Stimulated activated CD4-positive, alpha-beta T cell treated with anti-CD3 and anti-CD28 coated beads, Interleukin-4, amount 100 ng/mL, for 48 hours (primary cell): ENCODE measurements at regions not wholly inside any gene's neighbourhood (a gene's known extent, or its start where the extent isn't known, plus 50 kb on each side); places are given as distances from the start of the nearest gene placed in this dataset.

Source experiments
- DNase-seq, 2 donors: peaks; one replicate each; pipeline ENCODE4 v3.0.0-alpha.2; 2020; ENCODE audit warnings: low read depth in 2 of 2

- DNase-seq: no peak
Measured at GRCh38 chr2:198347946-198348345, 543.6 kb downstream of the PLCL1 start.

- no peak for DNase-seq
Measured at GRCh38 chr2:198347349-198347748, 543.0 kb downstream of the PLCL1 start.

- no peak for DNase-seq
Measured at GRCh38 chr2:198343471-198343870, 539.1 kb downstream of the PLCL1 start.

GRCh38 chr2:198340846-198341245 lies 536.5 kb downstream of the PLCL1 start:
- DNase-seq: no peak

GRCh38 chr2:198339116-198339515 lies 534.7 kb downstream of the PLCL1 start:
- no peak for DNase-seq

GRCh38 chr2:198337368-198337767 lies 533.0 kb downstream of the PLCL1 start:
- DNase-seq: no peak

- no peak for DNase-seq
Measured at GRCh38 chr2:198328454-198328853, 524.1 kb downstream of the PLCL1 start.

- no peak for DNase-seq
Measured at GRCh38 chr2:198327526-198327925, 523.1 kb downstream of the PLCL1 start.

- DNase-seq: no peak
Measured at GRCh38 chr2:198326431-198326830, 522.0 kb downstream of the PLCL1 start.

- DNase-seq: no peak
Measured at GRCh38 chr2:198325359-198325758, 521.0 kb downstream of the PLCL1 start.

- DNase-seq: no peak
Measured at GRCh38 chr2:198324071-198324470, 519.7 kb downstream of the PLCL1 start.

- DNase-seq: no peak
Measured at GRCh38 chr2:198322275-198322674, 517.9 kb downstream of the PLCL1 start.

- DNase-seq: no peak
Measured at GRCh38 chr2:198321522-198322088, 517.2 kb downstream of the PLCL1 start.

- DNase-seq: no peak
Measured at GRCh38 chr2:198316852-198317396, 512.5 kb downstream of the PLCL1 start.

GRCh38 chr2:198315791-198316630 lies 511.6 kb downstream of the PLCL1 start:
- DNase-seq: no peak

- DNase-seq: no peak
Measured at GRCh38 chr2:198314559-198315153, 510.3 kb downstream of the PLCL1 start.

GRCh38 chr2:198312596-198313483 lies 508.4 kb downstream of the PLCL1 start:
- no peak for DNase-seq

- no peak for DNase-seq
Measured at GRCh38 chr2:198311020-198311419, 506.6 kb downstream of the PLCL1 start.

GRCh38 chr2:198309673-198310280 lies 505.4 kb downstream of the PLCL1 start:
- DNase-seq: peak; percentile 28 to 44

GRCh38 chr2:198309081-198309480 lies 504.7 kb downstream of the PLCL1 start:
- DNase-seq: no peak

- no peak for DNase-seq
Measured at GRCh38 chr2:198308368-198308767, 504.0 kb downstream of the PLCL1 start.
